ENCODE measurements at regions not wholly inside any gene's neighbourhood (a gene's known extent, or its start where the extent isn't known, plus 50 kb on each side); places are given as distances from the start of the nearest gene placed in this dataset.

DNA sequence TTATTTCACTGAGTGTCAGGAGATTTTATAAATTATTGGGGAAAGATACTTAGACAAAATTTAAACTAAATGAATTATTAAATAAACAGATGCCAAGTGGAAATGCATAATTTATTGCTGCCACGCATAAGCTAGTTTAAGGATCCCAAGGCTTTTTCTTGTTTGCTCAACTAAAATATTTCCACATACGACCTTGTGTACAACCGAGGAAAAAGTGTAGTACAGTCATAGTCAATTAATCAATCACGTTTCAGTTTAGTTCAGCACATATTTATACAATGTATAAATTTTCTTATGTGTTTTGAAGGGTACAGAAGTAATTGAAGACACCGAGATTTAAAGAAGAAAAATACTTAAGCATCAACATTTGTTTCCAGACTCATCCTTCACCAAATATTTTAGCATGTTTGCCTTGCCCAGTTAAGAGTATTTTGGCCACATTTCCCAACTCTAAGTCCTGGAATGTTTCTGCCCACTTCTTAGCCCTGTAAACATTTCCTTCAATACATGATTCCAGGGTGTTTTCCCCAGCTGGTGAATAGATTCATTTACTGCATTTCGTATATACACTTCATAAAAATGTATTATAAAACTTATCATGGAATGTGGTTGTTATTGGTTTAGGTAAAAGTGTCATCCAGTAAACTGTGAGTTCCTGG lies 652.9 kb downstream of the ELAVL2 start:
- TF ChIP-seq POLR2AphosphoS5 (IDR thresholded peaks at IDR 0.05; ENCODE audit: borderline replicate concordance, low read depth, low read length): no peak
- TF ChIP-seq EZH2 (IDR thresholded peaks at IDR 0.05): no peak
